Keratinocyte (primary cell): ENCODE measurements at regions not wholly inside any gene's neighbourhood (a gene's known extent, or its start where the extent isn't known, plus 50 kb on each side); places are given as distances from the start of the nearest gene placed in this dataset.

Experiments used
- DNase-seq: peaks from one replicate; pipeline ENCODE4 v3.0.0-alpha.2; 2011; ENCODE audit warnings: low read depth, missing footprints, low spot score
- FAIRE-seq: peaks from 2 replicates; lab custom pipeline; 2011; peaks lifted over from hg19 to GRCh38; lab: Jason Lieb, UNC
- H2AFZ ChIP-seq: 2 replicates; pipeline ENCODE4 v1.6.0; 2012; ENCODE audit warnings: low read length, control low read depth, inconsistent platforms; ENCODE audit not compliant: control insufficient read depth
- H3K27ac ChIP-seq: 2 replicates; pipeline ENCODE4 v1.5.1; 2011; ENCODE audit warnings: low read length; ENCODE audit not compliant: control insufficient read depth, insufficient read depth
- H3K27me3 ChIP-seq: 3 replicates; pipeline ENCODE4 v1.6.0; 2011; ENCODE audit warnings: low read length; ENCODE audit not compliant: control insufficient read depth, insufficient read depth; ENCODE audit errors: extremely low read depth
- H3K36me3 ChIP-seq, 2 experiments: 2 replicates in 1 of 2; 3 replicates in 1 of 2; pipeline ENCODE4 v1.5.1; 2011; ENCODE audit warnings: low read length in 2 of 2, mild to moderate bottlenecking in 1 of 2; ENCODE audit not compliant: control insufficient read depth in 2 of 2, insufficient read depth in 2 of 2; ENCODE audit errors: extremely low read depth in 1 of 2
- H3K4me1 ChIP-seq: 3 replicates; pipeline ENCODE4 v1.5.1; 2011; ENCODE audit warnings: low read length; ENCODE audit not compliant: control insufficient read depth, insufficient read depth; ENCODE audit errors: extremely low read depth
- H3K4me2 ChIP-seq: 3 replicates; pipeline ENCODE4 v1.6.0; 2011; ENCODE audit warnings: low read depth, low read length; ENCODE audit not compliant: control insufficient read depth, insufficient read depth; ENCODE audit errors: extremely low read depth
- H3K4me3 ChIP-seq, 3 experiments: fragments of 200-600 bp in 1 of 3; sonication (generic) in 1 of 3; 2 replicates in 2 of 3; 3 replicates in 1 of 3; pipeline ENCODE4 v1.5.1; 2011 to 2016; ENCODE audit warnings: low read length in 3 of 3, mild to moderate bottlenecking in 3 of 3, control low read depth in 2 of 3, inconsistent platforms in 1 of 3, low read depth in 1 of 3, mixed read lengths in 1 of 3, mixed run types in 1 of 3, moderate library complexity in 1 of 3; ENCODE audit not compliant: control insufficient read depth in 2 of 3, insufficient read depth in 2 of 3; ENCODE audit errors: extremely low read depth in 1 of 3
- H3K79me2 ChIP-seq: 2 replicates; pipeline ENCODE4 v1.6.0; 2012; ENCODE audit warnings: low read length; ENCODE audit not compliant: control insufficient read depth, insufficient read depth
- H3K9ac ChIP-seq: 3 replicates; pipeline ENCODE4 v1.6.0; 2011; ENCODE audit warnings: low read length; ENCODE audit not compliant: control insufficient read depth, insufficient read depth; ENCODE audit errors: extremely low read depth
- H3K9me1 ChIP-seq: 3 replicates; pipeline ENCODE4 v1.6.0; 2011; ENCODE audit warnings: low read length; ENCODE audit not compliant: control insufficient read depth, insufficient read depth; ENCODE audit errors: extremely low read depth
- H3K9me3 ChIP-seq: 2 replicates; pipeline ENCODE4 v1.5.1; 2012; ENCODE audit warnings: low read depth, low read length; ENCODE audit not compliant: control insufficient read depth
- H4K20me1 ChIP-seq: 3 replicates; pipeline ENCODE4 v1.6.0; 2011; ENCODE audit warnings: low read length; ENCODE audit not compliant: control insufficient read depth, insufficient read depth; ENCODE audit errors: extremely low read depth
- CTCF ChIP-seq, 3 experiments: IDR thresholded peaks in 1 of 3; conservative IDR thresholded peaks in 1 of 3; optimal IDR thresholded peaks in 1 of 3; 2 replicates in 2 of 3; 3 replicates in 1 of 3; pipeline versions ENCODE3 to v1.5.1; 2011; ENCODE audit warnings: low read length in 3 of 3, mild to moderate bottlenecking in 3 of 3, moderate library complexity in 2 of 3, control low read depth in 1 of 3, inconsistent platforms in 1 of 3; ENCODE audit not compliant: insufficient read depth in 2 of 3; ENCODE audit errors: extremely low read depth in 1 of 3
- EZH2 ChIP-seq: IDR thresholded peaks from one replicate; pipeline ENCODE4 v1.6.1; 2012; ENCODE audit warnings: inconsistent platforms, mild to moderate bottlenecking, low read length, moderate library complexity
- dilution Hi-C: fragments of 300-500 bp; cut with MboI; formaldehyde crosslinking; loops from one replicate; pipeline ENCODE4 v1.7.0; 2020; ENCODE audit warnings: low sequenced_read_pairs; ENCODE audit not compliant: extremely low pct_ligation_motif_present

- dilution Hi-C loops: no loop called here
- FAIRE-seq: no peak
- H3K4me2 ChIP-seq: no peak overlapping the region
Measured at GRCh38 chr6:27584326-27584725, 111.4 kb upstream of the ZNF184 start.

DNA sequence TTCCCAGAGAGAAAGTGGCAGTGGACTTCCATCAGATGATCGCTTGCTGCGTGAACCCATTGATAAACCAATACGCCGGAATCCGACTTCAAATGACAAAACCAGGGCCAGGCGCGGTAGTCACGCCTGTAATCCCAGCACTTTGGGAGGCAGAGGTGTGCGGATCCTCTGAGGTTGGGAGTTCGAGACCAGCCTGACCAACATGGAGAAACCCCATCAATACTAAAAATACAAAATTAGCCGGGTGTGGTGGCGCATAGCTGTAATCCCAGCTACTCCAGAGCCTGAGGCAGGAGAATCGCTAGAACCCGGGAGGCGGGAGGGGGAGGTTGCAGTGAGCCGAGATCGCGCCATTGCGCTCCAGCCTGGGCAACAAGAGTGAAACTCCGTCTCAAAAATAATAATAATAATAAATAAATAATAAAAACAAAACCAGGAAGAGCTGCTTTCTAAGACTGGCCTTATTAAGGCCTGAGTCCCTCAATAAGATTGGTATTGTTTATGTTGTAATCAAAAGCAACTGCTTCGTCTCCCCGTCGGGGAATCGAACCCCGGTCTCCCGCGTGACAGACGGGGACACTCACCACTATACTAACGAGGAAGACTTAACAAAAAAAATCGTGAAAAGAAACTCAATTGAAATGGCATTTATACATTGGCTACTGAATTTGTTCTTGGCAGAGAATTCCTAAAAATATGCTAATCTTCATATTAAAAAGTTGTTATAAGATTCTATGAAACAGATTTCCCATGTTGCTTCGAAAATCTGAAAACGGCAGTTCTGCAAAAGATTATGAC is 110.2 kb upstream of the ZNF184 start:
- peak overlapping the region in 2 of 3 experiments; percentile 2 to 43 for H3K4me3 ChIP-seq
- peak overlapping the region; percentile 43 for H3K4me2 ChIP-seq
- H3K27ac ChIP-seq: no peak overlapping the region
- no peaks in the 10 kb centered on the region for H3K9me3 ChIP-seq
- no peaks in the 10 kb centered on the region for H4K20me1 ChIP-seq
- no peaks in the 10 kb centered on the region for H3K4me1 ChIP-seq
- no peak overlapping the region for H2AFZ ChIP-seq
- H3K9ac ChIP-seq: no peak overlapping the region
- no peaks in the 10 kb centered on the region for H3K27me3 ChIP-seq
- H3K36me3 ChIP-seq: no peaks in the 10 kb centered on the region
- no peak for TF ChIP-seq CTCF (optimal IDR thresholded peaks at IDR 0.05 in 1 of 3, IDR thresholded peaks at IDR 0.05 in 1 of 3, conservative IDR thresholded peaks at IDR 0.05 in 1 of 3; ENCODE audit: extremely low read depth in 1 of 3, insufficient read depth in 2 of 3, low read length in 3 of 3)
- no peak for TF ChIP-seq EZH2
- DNase-seq (no peak), FAIRE-seq (no peak)
- dilution Hi-C loops: no loop called here
- H3K9me1 ChIP-seq: no peaks in the 10 kb centered on the region
- no peaks in the 10 kb centered on the region for H3K79me2 ChIP-seq

More at GRCh38 chr6:27584326-27584725, 111.4 kb upstream of the ZNF184 start:
- no peak overlapping the region for H2AFZ ChIP-seq
- H3K9me3 ChIP-seq: no peaks in the 10 kb centered on the region
- no peaks in the 10 kb centered on the region for H3K9me1 ChIP-seq
- no peaks in the 10 kb centered on the region for H3K4me1 ChIP-seq
- no peak overlapping the region for H3K4me3 ChIP-seq
- H3K27ac ChIP-seq: no peak overlapping the region
- H3K27me3 ChIP-seq: no peaks in the 10 kb centered on the region
- no peaks in the 10 kb centered on the region for H3K36me3 ChIP-seq
- no peak for TF ChIP-seq EZH2
- TF ChIP-seq CTCF (optimal IDR thresholded peaks at IDR 0.05 in 1 of 3, IDR thresholded peaks at IDR 0.05 in 1 of 3, conservative IDR thresholded peaks at IDR 0.05 in 1 of 3; ENCODE audit: extremely low read depth in 1 of 3, insufficient read depth in 2 of 3, low read length in 3 of 3): no peak
- DNase-seq: no peak
- H3K79me2 ChIP-seq: no peaks in the 10 kb centered on the region
- H3K9ac ChIP-seq: no peak overlapping the region
- no peaks in the 10 kb centered on the region for H4K20me1 ChIP-seq
